ENCODE measurements at regions not wholly inside any gene's neighbourhood (a gene's known extent, or its start where the extent isn't known, plus 50 kb on each side); places are given as distances from the start of the nearest gene placed in this dataset.
"Not testable (repeated sequence)": the region's sequence is repeated elsewhere in the genome, so short reads cannot be mapped to it uniquely, and the experiment has no call there.

GRCh38 chr15:77838595-77838994 lies 205.9 kb upstream of the LINGO1 start:
- DNase-seq = no peak

GRCh38 chr15:77838061-77838460 lies 205.3 kb upstream of the LINGO1 start:
- no peak for DNase-seq

GRCh38 chr15:77837649-77838025 lies 204.9 kb upstream of the LINGO1 start:
- no peak for DNase-seq

- no peak for DNase-seq
Measured at GRCh38 chr15:77836906-77837648, 204.4 kb upstream of the LINGO1 start.

GRCh38 chr15:77836121-77836692 lies 203.5 kb upstream of the LINGO1 start:
- DNase-seq = no peak

- DNase-seq = no peak
Measured at GRCh38 chr15:77834276-77834990, 201.7 kb upstream of the LINGO1 start.

- no peak for DNase-seq
Measured at GRCh38 chr15:77832874-77833273, 200.2 kb upstream of the LINGO1 start.

- no peak for DNase-seq
Measured at GRCh38 chr15:77831986-77832385, 199.3 kb upstream of the LINGO1 start.

GRCh38 chr15:77830051-77830468 lies 197.3 kb upstream of the LINGO1 start:
- no peak for DNase-seq

- DNase-seq = not testable (repeated sequence)
Measured at GRCh38 chr15:77829331-77829730, 196.6 kb upstream of the LINGO1 start.

GRCh38 chr15:77827860-77828259 lies 195.1 kb upstream of the LINGO1 start:
- no peak for DNase-seq

- DNase-seq = no peak
Measured at GRCh38 chr15:77826006-77826695, 193.4 kb upstream of the LINGO1 start.

- no peak for DNase-seq
Measured at GRCh38 chr15:77825546-77825945, 192.8 kb upstream of the LINGO1 start.

- DNase-seq = no peak
Measured at GRCh38 chr15:77825252-77825542, 192.5 kb upstream of the LINGO1 start.

- no peak for DNase-seq
Measured at GRCh38 chr15:77824361-77825251, 191.9 kb upstream of the LINGO1 start.

- no peak for DNase-seq
Measured at GRCh38 chr15:77823736-77824135, 191.0 kb upstream of the LINGO1 start.

GRCh38 chr15:77822631-77823230 lies 190.0 kb upstream of the LINGO1 start:
- DNase-seq = no peak

GRCh38 chr15:77821959-77822256 lies 189.2 kb upstream of the LINGO1 start:
- no peak for DNase-seq

- peak; percentile 55 to 58 for DNase-seq
Measured at GRCh38 chr15:77821188-77821958, 188.7 kb upstream of the LINGO1 start.

- DNase-seq = peak in 1 of 2 experiments; percentile 7
Measured at GRCh38 chr15:77819851-77820728, 187.4 kb upstream of the LINGO1 start.

All from activated CD4-positive, alpha-beta T cell treated with anti-CD3 and anti-CD28 coated beads, Interleukin-2, amount 50 U/mL, for 48 hours (primary cell).